ENCODE measurements at regions not wholly inside any gene's neighbourhood (a gene's known extent, or its start where the extent isn't known, plus 50 kb on each side); places are given as distances from the start of the nearest gene placed in this dataset.

DNA sequence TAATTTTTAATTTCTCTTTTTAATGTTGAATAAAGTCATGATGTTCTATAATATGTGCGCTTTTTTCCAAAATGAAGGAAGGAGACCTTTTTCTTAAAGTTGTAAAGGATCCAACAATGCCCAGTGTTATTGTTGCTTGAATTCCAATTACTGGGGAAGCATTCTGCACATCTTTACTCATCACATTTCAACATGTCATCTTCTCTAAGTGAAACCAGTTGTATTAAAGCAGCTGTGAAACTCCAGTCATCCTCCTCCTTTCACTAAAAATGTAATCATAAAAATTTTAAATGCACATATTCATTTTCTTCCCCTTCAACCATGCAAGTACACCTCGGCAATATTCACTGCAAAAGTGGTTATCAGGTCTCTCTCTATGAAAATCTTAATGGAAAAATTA is 722.7 kb downstream of the TSN start:
- no peak for DNase-seq (ENCODE audit: low read depth in 1 of 2, low spot score in 2 of 2)
- CTCF ChIA-PET (ENCODE audit: partially characterized antibody) = interaction anchor here (0.6 to 1.8 kb wide), 2 partner anchors 28 to 294 kb away, joined by 3 to 7 read pairs; no protein-coding TSS in a partner anchor
- no peak for TF ChIP-seq CBX8 (IDR thresholded peaks at IDR 0.05; ENCODE audit: borderline replicate concordance, low read depth, low read length)
- no peak for TF ChIP-seq EP300 (IDR thresholded peaks at IDR 0.05; ENCODE audit: borderline replicate concordance in 1 of 2, low read depth in 2 of 2, low read length in 2 of 2)
- no peak for TF ChIP-seq ZNF274 (IDR thresholded peaks at IDR 0.05; ENCODE audit: borderline replicate concordance, extremely low read depth, low read length)
- TF ChIP-seq NRF1 (IDR thresholded peaks at IDR 0.05; ENCODE audit: low read depth, low read length) = no peak
- TF ChIP-seq HDAC6 (IDR thresholded peaks at IDR 0.05; ENCODE audit: low read depth, low read length) = no peak
- TF ChIP-seq PHF8 (conservative IDR thresholded peaks at IDR 0.05; ENCODE audit: low read depth, low read length) = no peak
- no peak for TF ChIP-seq POLR2AphosphoS5 (IDR thresholded peaks at IDR 0.05; ENCODE audit: low read depth, low read length)
- TF ChIP-seq SUZ12 (IDR thresholded peaks at IDR 0.05; ENCODE audit: low read length) = no peak
- TF ChIP-seq, protein P1, sequence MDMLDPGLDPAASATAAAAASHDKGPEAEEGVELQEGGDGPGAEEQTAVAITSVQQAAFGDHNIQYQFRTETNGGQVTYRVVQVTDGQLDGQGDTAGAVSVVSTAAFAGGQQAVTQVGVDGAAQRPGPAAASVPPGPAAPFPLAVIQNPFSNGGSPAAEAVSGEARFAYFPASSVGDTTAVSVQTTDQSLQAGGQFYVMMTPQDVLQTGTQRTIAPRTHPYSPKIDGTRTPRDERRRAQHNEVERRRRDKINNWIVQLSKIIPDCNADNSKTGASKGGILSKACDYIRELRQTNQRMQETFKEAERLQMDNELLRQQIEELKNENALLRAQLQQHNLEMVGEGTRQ (IDR thresholded peaks at IDR 0.05; ENCODE audit: low read length) = no peak
- no peak for TF ChIP-seq EGR1 (IDR thresholded peaks at IDR 0.05; ENCODE audit: borderline replicate concordance, low read depth, low read length)
- no peak for TF ChIP-seq ASH2L (IDR thresholded peaks at IDR 0.05; ENCODE audit: low read length)
- no peak for TF ChIP-seq CTBP2 (IDR thresholded peaks at IDR 0.05; ENCODE audit: borderline replicate concordance, insufficient read depth, insufficient read length, low read length)

More for the DNA sequence above, 722.7 kb downstream of the TSN start:
- Histone ChIP-seq H3K79me2 (ENCODE audit: control insufficient read depth in 1 of 2, insufficient read depth in 2 of 2, low read length in 2 of 2) (no peaks in the 10 kb centered on the region), H3K4ac (replicated peaks; ENCODE audit: insufficient read length, low read depth, low read length) (no peak overlapping the region), H3K79me1 (ENCODE audit: low read depth, low read length) (no peaks in the 10 kb centered on the region), H3K23me2 (ENCODE audit: low read depth, low read length) (no peaks in the 10 kb centered on the region), H2AFZ (ENCODE audit: low read length) (no peak overlapping the region), H2BK15ac (ENCODE audit: low read length) (no peak overlapping the region), H2BK20ac (ENCODE audit: low read length) (no peak overlapping the region), H2BK5ac (ENCODE audit: low read depth, low read length) (no peak overlapping the region), H3K9ac (replicated peaks in 1 of 4; ENCODE audit: extremely low read depth in 1 of 4, low read depth in 3 of 4, low read length in 3 of 4) (no peak overlapping the region), H3K23ac (ENCODE audit: insufficient read length) (no peak overlapping the region), H3K56ac (replicated peaks; ENCODE audit: insufficient read length, low read depth, low read length) (no peak overlapping the region), H2BK120ac (replicated peaks; ENCODE audit: low read depth, low read length) (no peak overlapping the region), H3K9me3 (ENCODE audit: insufficient read depth in 2 of 2, low read depth in 1 of 2, low read length in 1 of 2) (peaks cover 0 to 3% of the 10 kb centered on the region in 2 experiments; a peak in 2 of 4 replicates), H3K4me3 (ENCODE audit: extremely low read depth in 1 of 4, insufficient read depth in 2 of 4, low read depth in 3 of 4, low read length in 4 of 4) (no peak overlapping the region), H3K14ac (ENCODE audit: insufficient read length) (no peak overlapping the region), H3K4me1 (replicated peaks in 1 of 4; ENCODE audit: control insufficient read depth in 3 of 4, insufficient read depth in 4 of 4, low read length in 3 of 4) (no peaks in the 10 kb centered on the region), H4K91ac (replicated peaks; ENCODE audit: insufficient read length, low read length) (no peak overlapping the region), H3K27ac (ENCODE audit: low read depth, low read length) (no peak overlapping the region), H3K27me3 (replicated peaks in 1 of 4; ENCODE audit: control insufficient read depth in 3 of 4, extremely low read depth in 1 of 4, insufficient read depth in 3 of 4, low read length in 3 of 4) (no peaks in the 10 kb centered on the region), H2BK12ac (ENCODE audit: low read depth, low read length) (no peak overlapping the region), H4K8ac (ENCODE audit: extremely low read depth, insufficient read depth, low read length) (no peak overlapping the region), H2AK5ac (ENCODE audit: low read depth, low read length) (no peak overlapping the region), H4K20me1 (replicated peaks in 1 of 2; ENCODE audit: control insufficient read depth in 1 of 2, insufficient read depth in 2 of 2, low read length in 2 of 2) (no peaks in the 10 kb centered on the region), H3K4me2 (ENCODE audit: insufficient read depth in 1 of 2, low read depth in 2 of 2, low read length in 2 of 2) (no peak overlapping the region), H4K5ac (ENCODE audit: insufficient read length, low read depth, low read length) (no peak overlapping the region), H3K18ac (ENCODE audit: extremely low read depth, low read length) (no peak overlapping the region), H3K36me3 (ENCODE audit: control insufficient read depth in 2 of 4, insufficient read depth in 4 of 4, low read length in 3 of 4) (no peaks in the 10 kb centered on the region)
- 90% methylated on average over 2 of the region's 2 CpGs; no CpG with 5 or more reads in 1 of the 2 experiments for WGBS, 2 experiments (ENCODE audit: extremely low coverage in 1 of 2, insufficient coverage in 1 of 2, insufficient read length in 1 of 2, insufficient replicate concordance in 2 of 2, low coverage in 1 of 2, low lambda C conversion rate in 2 of 2, missing lambda C conversion rate in 1 of 2)
- POLR2A ChIA-PET (ENCODE audit: partially characterized antibody) = no interaction called here
- no peak for FAIRE-seq
